Neutrophil (primary cell): ENCODE measurements at regions not wholly inside any gene's neighbourhood (a gene's known extent, or its start where the extent isn't known, plus 50 kb on each side); places are given as distances from the start of the nearest gene placed in this dataset.

Experiments used
- H3K27ac ChIP-seq: fragments of 200-600 bp; sonication (generic); 2 replicates; pipeline ENCODE4 v1.5.1; 2016; ENCODE audit warnings: mild to moderate bottlenecking, moderate library complexity
- H3K27me3 ChIP-seq: fragments of 200-600 bp; sonication (generic); 2 replicates; pipeline ENCODE4 v1.6.0; 2016; ENCODE audit warnings: mild to moderate bottlenecking
- H3K36me3 ChIP-seq: fragments of 200-600 bp; sonication (generic); 2 replicates; pipeline ENCODE4 v1.5.1; 2017
- H3K4me1 ChIP-seq, 2 experiments: fragments of 200-600 bp in 1 of 2; sonication (generic) in 1 of 2; 1 replicate in 1 of 2; 2 replicates in 1 of 2; pipeline versions ENCODE4 v1.5.1 to v1.6.1; 2013 to 2016; ENCODE audit warnings: low read depth in 1 of 2, low read length in 1 of 2, mild to moderate bottlenecking in 1 of 2, moderate library complexity in 1 of 2; ENCODE audit not compliant: control insufficient read depth in 1 of 2, insufficient read depth in 1 of 2
- H3K4me3 ChIP-seq, 2 experiments: fragments of 200-600 bp in 1 of 2; sonication (generic) in 1 of 2; 1 replicate in 1 of 2; 2 replicates in 1 of 2; pipeline ENCODE4 v1.5.1; 2013 to 2016; ENCODE audit warnings: low read depth in 1 of 2, low read length in 1 of 2, mild to moderate bottlenecking in 1 of 2, moderate library complexity in 1 of 2
- H3K9me3 ChIP-seq: fragments of 200-600 bp; sonication (generic); 2 replicates; pipeline ENCODE4 v1.5.1; 2016
- CTCF ChIP-seq: fragments of 200-600 bp; sonication (generic); IDR thresholded peaks from 2 replicates; pipeline ENCODE4 v1.5.1; 2016; ENCODE audit warnings: antibody characterized with exemption

- Histone ChIP-seq H3K27ac (no peak overlapping the region), H3K4me3 (no peak overlapping the region), H3K4me1 (peaks cover 0 to 3% of the 10 kb centered on the region in 2 experiments), H3K27me3 (peaks cover 58% of the 10 kb centered on the region), H3K9me3 (no peaks in the 10 kb centered on the region), H3K36me3 (no peaks in the 10 kb centered on the region)
- no peak for TF ChIP-seq CTCF
Observed at GRCh38 chr17:79399610-79400144, 211.2 kb downstream of the RBFOX3 start.

- H3K27ac ChIP-seq, result no peak overlapping the region
- TF ChIP-seq CTCF, result no peak
- H3K4me3 ChIP-seq, result no peak overlapping the region
- no peaks in the 10 kb centered on the region for H3K36me3 ChIP-seq
- H3K4me1 ChIP-seq, result peaks cover 0 to 3% of the 10 kb centered on the region in 2 experiments
- H3K9me3 ChIP-seq, result no peaks in the 10 kb centered on the region
- H3K27me3 ChIP-seq, result peaks cover 54% of the 10 kb centered on the region
Observed at GRCh38 chr17:79398441-79398840, 212.4 kb downstream of the RBFOX3 start.

- peaks cover 0 to 3% of the 10 kb centered on the region in 2 experiments for H3K4me1 ChIP-seq
- H3K36me3 ChIP-seq, result no peaks in the 10 kb centered on the region
- no peaks in the 10 kb centered on the region for H3K9me3 ChIP-seq
- no peak overlapping the region for H3K27ac ChIP-seq
- no peak overlapping the region for H3K4me3 ChIP-seq
- peaks cover 53% of the 10 kb centered on the region for H3K27me3 ChIP-seq
- TF ChIP-seq CTCF, result no peak
Observed at GRCh38 chr17:79396696-79397095, 214.2 kb downstream of the RBFOX3 start.

- Histone ChIP-seq H3K27me3 (peaks cover 53% of the 10 kb centered on the region), H3K36me3 (no peaks in the 10 kb centered on the region), H3K4me3 (no peak overlapping the region), H3K27ac (no peak overlapping the region), H3K4me1 (no peaks in the 10 kb centered on the region), H3K9me3 (no peaks in the 10 kb centered on the region)
- no peak for TF ChIP-seq CTCF
Observed at GRCh38 chr17:79395545-79395944, 215.3 kb downstream of the RBFOX3 start.

DNA sequence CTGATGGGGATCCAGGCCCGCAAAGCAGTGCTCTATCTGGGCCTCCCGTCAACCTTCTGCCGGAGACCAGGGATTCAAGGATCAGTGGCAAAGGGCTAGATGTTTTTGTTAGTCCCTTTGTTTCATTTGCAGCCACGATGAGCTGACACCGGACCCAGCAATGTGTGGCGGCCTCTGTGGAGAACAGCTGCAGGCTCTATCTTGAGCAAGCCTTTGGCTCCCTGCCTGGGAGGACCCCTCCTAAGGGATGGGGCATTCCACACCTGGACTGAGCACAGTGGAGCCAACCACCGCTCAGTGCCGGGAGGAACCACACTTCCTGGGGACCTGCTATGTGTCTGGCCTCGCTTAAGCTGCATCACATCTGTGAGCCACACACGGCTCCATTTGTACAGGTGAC is 215.8 kb downstream of the RBFOX3 start:
- no peaks in the 10 kb centered on the region for H3K36me3 ChIP-seq
- H3K27ac ChIP-seq, result no peak overlapping the region
- H3K4me1 ChIP-seq, result no peaks in the 10 kb centered on the region
- no peak for TF ChIP-seq CTCF
- no peak overlapping the region for H3K4me3 ChIP-seq
- H3K27me3 ChIP-seq, result peaks cover 53% of the 10 kb centered on the region
- no peaks in the 10 kb centered on the region for H3K9me3 ChIP-seq
